ENCODE measurements at regions not wholly inside any gene's neighbourhood (a gene's known extent, or its start where the extent isn't known, plus 50 kb on each side); places are given as distances from the start of the nearest gene placed in this dataset.

- TF ChIP-seq, protein P1, sequence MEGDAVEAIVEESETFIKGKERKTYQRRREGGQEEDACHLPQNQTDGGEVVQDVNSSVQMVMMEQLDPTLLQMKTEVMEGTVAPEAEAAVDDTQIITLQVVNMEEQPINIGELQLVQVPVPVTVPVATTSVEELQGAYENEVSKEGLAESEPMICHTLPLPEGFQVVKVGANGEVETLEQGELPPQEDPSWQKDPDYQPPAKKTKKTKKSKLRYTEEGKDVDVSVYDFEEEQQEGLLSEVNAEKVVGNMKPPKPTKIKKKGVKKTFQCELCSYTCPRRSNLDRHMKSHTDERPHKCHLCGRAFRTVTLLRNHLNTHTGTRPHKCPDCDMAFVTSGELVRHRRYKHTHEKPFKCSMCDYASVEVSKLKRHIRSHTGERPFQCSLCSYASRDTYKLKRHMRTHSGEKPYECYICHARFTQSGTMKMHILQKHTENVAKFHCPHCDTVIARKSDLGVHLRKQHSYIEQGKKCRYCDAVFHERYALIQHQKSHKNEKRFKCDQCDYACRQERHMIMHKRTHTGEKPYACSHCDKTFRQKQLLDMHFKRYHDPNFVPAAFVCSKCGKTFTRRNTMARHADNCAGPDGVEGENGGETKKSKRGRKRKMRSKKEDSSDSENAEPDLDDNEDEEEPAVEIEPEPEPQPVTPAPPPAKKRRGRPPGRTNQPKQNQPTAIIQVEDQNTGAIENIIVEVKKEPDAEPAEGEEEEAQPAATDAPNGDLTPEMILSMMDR (IDR thresholded peaks at IDR 0.05 in 2 of 3, conservative IDR thresholded peaks at IDR 0.05 in 1 of 3; ENCODE audit: borderline replicate concordance in 1 of 3, insufficient read depth in 1 of 3, low read depth in 2 of 3, low read length in 2 of 3) = no peak
- TF ChIP-seq, protein P2, sequence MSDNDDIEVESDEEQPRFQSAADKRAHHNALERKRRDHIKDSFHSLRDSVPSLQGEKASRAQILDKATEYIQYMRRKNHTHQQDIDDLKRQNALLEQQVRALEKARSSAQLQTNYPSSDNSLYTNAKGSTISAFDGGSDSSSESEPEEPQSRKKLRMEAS (IDR thresholded peaks at IDR 0.05) = no peak
- TF ChIP-seq POLR2A (IDR thresholded peaks at IDR 0.05; ENCODE audit: borderline replicate concordance, extremely low read depth, insufficient read depth, insufficient read length) = no peak
- no peak for TF ChIP-seq ZNF274 (IDR thresholded peaks at IDR 0.05; ENCODE audit: low read depth, low read length)
- no peak for TF ChIP-seq ELF1 (IDR thresholded peaks at IDR 0.05; ENCODE audit: borderline replicate concordance, low read depth)
- TF ChIP-seq, protein P3, sequence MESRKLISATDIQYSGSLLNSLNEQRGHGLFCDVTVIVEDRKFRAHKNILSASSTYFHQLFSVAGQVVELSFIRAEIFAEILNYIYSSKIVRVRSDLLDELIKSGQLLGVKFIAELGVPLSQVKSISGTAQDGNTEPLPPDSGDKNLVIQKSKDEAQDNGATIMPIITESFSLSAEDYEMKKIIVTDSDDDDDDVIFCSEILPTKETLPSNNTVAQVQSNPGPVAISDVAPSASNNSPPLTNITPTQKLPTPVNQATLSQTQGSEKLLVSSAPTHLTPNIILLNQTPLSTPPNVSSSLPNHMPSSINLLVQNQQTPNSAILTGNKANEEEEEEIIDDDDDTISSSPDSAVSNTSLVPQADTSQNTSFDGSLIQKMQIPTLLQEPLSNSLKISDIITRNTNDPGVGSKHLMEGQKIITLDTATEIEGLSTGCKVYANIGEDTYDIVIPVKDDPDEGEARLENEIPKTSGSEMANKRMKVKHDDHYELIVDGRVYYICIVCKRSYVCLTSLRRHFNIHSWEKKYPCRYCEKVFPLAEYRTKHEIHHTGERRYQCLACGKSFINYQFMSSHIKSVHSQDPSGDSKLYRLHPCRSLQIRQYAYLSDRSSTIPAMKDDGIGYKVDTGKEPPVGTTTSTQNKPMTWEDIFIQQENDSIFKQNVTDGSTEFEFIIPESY (IDR thresholded peaks at IDR 0.05; ENCODE audit: extremely low read depth, insufficient replicate concordance, low read length) = no peak
- no peak for TF ChIP-seq CEBPB (IDR thresholded peaks at IDR 0.05; ENCODE audit: low read depth)
- no peak for TF ChIP-seq EZH2 (IDR thresholded peaks at IDR 0.05)
- TF ChIP-seq EGR1 (IDR thresholded peaks at IDR 0.05; ENCODE audit: low read depth) = no peak
- TF ChIP-seq ZFX (IDR thresholded peaks at IDR 0.05) = no peak
- TF ChIP-seq, protein P4, sequence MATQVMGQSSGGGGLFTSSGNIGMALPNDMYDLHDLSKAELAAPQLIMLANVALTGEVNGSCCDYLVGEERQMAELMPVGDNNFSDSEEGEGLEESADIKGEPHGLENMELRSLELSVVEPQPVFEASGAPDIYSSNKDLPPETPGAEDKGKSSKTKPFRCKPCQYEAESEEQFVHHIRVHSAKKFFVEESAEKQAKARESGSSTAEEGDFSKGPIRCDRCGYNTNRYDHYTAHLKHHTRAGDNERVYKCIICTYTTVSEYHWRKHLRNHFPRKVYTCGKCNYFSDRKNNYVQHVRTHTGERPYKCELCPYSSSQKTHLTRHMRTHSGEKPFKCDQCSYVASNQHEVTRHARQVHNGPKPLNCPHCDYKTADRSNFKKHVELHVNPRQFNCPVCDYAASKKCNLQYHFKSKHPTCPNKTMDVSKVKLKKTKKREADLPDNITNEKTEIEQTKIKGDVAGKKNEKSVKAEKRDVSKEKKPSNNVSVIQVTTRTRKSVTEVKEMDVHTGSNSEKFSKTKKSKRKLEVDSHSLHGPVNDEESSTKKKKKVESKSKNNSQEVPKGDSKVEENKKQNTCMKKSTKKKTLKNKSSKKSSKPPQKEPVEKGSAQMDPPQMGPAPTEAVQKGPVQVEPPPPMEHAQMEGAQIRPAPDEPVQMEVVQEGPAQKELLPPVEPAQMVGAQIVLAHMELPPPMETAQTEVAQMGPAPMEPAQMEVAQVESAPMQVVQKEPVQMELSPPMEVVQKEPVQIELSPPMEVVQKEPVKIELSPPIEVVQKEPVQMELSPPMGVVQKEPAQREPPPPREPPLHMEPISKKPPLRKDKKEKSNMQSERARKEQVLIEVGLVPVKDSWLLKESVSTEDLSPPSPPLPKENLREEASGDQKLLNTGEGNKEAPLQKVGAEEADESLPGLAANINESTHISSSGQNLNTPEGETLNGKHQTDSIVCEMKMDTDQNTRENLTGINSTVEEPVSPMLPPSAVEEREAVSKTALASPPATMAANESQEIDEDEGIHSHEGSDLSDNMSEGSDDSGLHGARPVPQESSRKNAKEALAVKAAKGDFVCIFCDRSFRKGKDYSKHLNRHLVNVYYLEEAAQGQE (IDR thresholded peaks at IDR 0.05; ENCODE audit: low read depth) = no peak
Observed at GRCh38 chr9:82148901-82149461, 160.4 kb downstream of the SPATA31D1 start.
